Skeletal muscle satellite cell (primary cell): ENCODE measurements at regions not wholly inside any gene's neighbourhood (a gene's known extent, or its start where the extent isn't known, plus 50 kb on each side); places are given as distances from the start of the nearest gene placed in this dataset.

ENCODE experiments used
- H3K27me3 ChIP-seq: 2 replicates; pipeline ENCODE4 v1.7.0; 2013; ENCODE audit warnings: low read length; ENCODE audit not compliant: control insufficient read depth, insufficient read depth
- H3K36me3 ChIP-seq: 2 replicates; pipeline ENCODE4 v1.7.0; 2013; ENCODE audit warnings: mild to moderate bottlenecking, control low read depth, low read length; ENCODE audit not compliant: insufficient read depth
- H3K4me1 ChIP-seq: 2 replicates; pipeline ENCODE4 v1.7.0; 2013; ENCODE audit warnings: low read length; ENCODE audit not compliant: control insufficient read depth, insufficient read depth
- H3K4me2 ChIP-seq: 2 replicates; pipeline ENCODE4 v1.7.0; 2013; ENCODE audit warnings: mild to moderate bottlenecking, low read length
- H3K4me3 ChIP-seq: 2 replicates; pipeline ENCODE4 v1.7.0; 2013; ENCODE audit warnings: low read length
- H3K9ac ChIP-seq: 2 replicates; pipeline ENCODE4 v1.7.0; 2013; ENCODE audit warnings: mild to moderate bottlenecking, low read depth, low read length, moderate library complexity
- H3K9me3 ChIP-seq: replicated peaks from 2 replicates; pipeline ENCODE4 v1.7.0; 2013; ENCODE audit warnings: mild to moderate bottlenecking, control low read depth, low read length

GRCh38 chr7:46695051-46695708 lies 774.1 kb upstream of the IGFBP3 start:
- H3K27me3 ChIP-seq: no peaks in the 10 kb centered on the region
- no peaks in the 10 kb centered on the region for H3K9me3 ChIP-seq
- no peak overlapping the region for H3K4me2 ChIP-seq
- no peaks in the 10 kb centered on the region for H3K4me1 ChIP-seq
- no peak overlapping the region for H3K4me3 ChIP-seq
- H3K9ac ChIP-seq: no peak overlapping the region
- no peaks in the 10 kb centered on the region for H3K36me3 ChIP-seq

GRCh38 chr7:46694058-46694457 lies 773.0 kb upstream of the IGFBP3 start:
- H3K36me3 ChIP-seq: no peaks in the 10 kb centered on the region
- no peaks in the 10 kb centered on the region for H3K9me3 ChIP-seq
- no peaks in the 10 kb centered on the region for H3K27me3 ChIP-seq
- H3K4me2 ChIP-seq: no peak overlapping the region
- no peak overlapping the region for H3K9ac ChIP-seq
- H3K4me1 ChIP-seq: no peaks in the 10 kb centered on the region
- H3K4me3 ChIP-seq: no peak overlapping the region

DNA sequence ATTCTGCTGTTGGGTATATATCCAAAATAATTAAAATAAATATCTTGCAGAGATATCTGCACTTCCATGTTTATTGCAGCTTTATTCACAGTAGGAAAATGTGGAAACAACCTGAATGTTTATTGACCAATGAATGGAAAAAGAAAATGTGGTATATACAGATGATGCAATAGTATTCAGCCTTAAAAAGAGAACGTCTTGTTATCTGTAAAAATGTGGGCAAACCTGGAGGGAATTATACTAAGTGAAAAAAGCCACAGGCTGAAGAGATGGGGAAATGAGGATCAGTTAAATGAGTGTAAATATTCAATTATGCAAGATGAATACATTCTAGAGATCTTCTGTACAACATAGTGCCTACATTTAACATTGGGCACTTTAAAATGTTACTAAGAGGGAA lies 766.1 kb upstream of the IGFBP3 start:
- H3K4me2 ChIP-seq: no peak overlapping the region
- no peaks in the 10 kb centered on the region for H3K9me3 ChIP-seq
- H3K27me3 ChIP-seq: no peaks in the 10 kb centered on the region
- H3K4me1 ChIP-seq: no peaks in the 10 kb centered on the region
- no peak overlapping the region for H3K4me3 ChIP-seq
- no peaks in the 10 kb centered on the region for H3K36me3 ChIP-seq
- no peak overlapping the region for H3K9ac ChIP-seq

DNA sequence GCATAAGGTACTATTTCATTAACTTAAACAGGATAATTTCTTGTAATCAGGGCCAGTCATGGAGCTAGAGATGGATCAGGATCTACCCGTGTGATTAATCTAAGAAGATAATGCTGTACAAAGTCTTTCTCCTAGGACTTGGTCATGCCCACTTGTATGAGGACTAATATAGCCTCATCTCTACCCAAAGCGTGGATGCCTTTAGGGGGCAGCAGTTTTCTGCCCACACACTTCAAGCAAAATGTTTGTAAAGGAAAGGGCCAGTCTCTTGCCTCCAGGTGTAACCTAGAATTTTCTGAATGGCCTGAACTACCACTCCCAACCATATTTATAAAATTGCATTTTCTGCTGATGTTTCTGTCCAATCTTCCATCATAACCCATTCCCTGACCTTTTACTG lies 764.0 kb upstream of the IGFBP3 start:
- no peaks in the 10 kb centered on the region for H3K27me3 ChIP-seq
- no peaks in the 10 kb centered on the region for H3K9me3 ChIP-seq
- H3K4me3 ChIP-seq: no peak overlapping the region

GRCh38 chr7:46682836-46683624 lies 762.0 kb upstream of the IGFBP3 start:
- Histone ChIP-seq H3K9ac (no peak overlapping the region), H3K27me3 (no peaks in the 10 kb centered on the region), H3K36me3 (no peaks in the 10 kb centered on the region), H3K4me3 (no peak overlapping the region), H3K4me2 (no peak overlapping the region), H3K9me3 (no peaks in the 10 kb centered on the region), H3K4me1 (no peaks in the 10 kb centered on the region)

More for the DNA sequence above, 764.0 kb upstream of the IGFBP3 start:
- no peak overlapping the region for H3K9ac ChIP-seq
- H3K4me2 ChIP-seq: no peak overlapping the region
- no peaks in the 10 kb centered on the region for H3K36me3 ChIP-seq
- no peaks in the 10 kb centered on the region for H3K4me1 ChIP-seq

DNA sequence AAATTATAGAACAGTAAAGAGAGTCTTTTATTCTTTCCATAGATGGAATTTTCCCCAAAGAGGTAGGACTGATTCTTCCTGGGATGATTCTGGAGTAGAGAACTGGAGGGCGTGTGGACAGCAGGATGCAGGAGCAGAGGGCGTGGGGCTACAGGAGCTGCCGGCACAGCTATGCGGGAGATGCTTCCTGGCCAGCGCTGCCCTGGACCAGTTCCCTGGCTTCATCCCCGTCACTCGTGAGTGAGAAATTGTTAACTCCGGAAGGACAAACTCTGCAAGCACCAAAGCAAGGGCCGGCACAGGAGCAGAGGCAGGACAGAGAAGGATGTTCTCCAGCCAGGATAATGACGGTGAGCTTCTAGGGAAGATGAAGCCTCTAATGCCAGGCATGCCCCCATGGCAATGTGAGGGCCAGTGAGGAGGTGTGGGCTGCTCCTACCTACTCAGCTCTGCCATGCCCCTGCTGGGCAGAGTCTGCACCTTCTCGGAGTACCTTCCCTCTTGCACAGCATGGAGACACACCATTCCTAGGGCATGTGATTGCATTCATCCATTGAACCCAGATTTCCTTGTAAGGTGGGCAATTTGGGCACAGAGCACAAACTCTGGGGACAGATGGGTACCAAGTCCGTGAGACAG lies 760.9 kb upstream of the IGFBP3 start:
- no peaks in the 10 kb centered on the region for H3K27me3 ChIP-seq
- no peaks in the 10 kb centered on the region for H3K9me3 ChIP-seq
- no peak overlapping the region for H3K4me2 ChIP-seq
- no peaks in the 10 kb centered on the region for H3K36me3 ChIP-seq
- H3K4me1 ChIP-seq: no peaks in the 10 kb centered on the region
- H3K9ac ChIP-seq: no peak overlapping the region
- no peak overlapping the region for H3K4me3 ChIP-seq

DNA sequence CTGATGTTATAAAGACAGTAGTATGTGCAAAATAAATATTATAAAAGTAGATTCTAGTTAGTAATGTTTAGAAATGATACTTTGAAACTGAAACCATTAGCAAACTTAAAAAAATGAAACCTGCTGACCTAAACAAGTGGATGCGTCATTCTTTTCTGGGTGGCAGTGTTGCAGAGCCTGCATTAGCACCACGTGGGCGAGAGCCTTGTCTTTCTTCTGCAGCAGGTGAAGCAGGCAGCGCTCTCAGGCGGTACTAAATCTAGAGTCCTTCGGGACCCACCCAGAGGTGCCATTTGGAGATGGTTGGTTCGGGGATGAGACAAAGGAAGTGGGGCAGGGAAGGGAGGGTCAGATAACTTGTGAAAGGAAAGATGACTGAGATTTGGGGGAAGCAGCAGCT lies 759.1 kb upstream of the IGFBP3 start:
- Histone ChIP-seq H3K4me2 (no peak overlapping the region), H3K9ac (no peak overlapping the region), H3K4me1 (no peaks in the 10 kb centered on the region), H3K9me3 (no peaks in the 10 kb centered on the region), H3K36me3 (no peaks in the 10 kb centered on the region), H3K4me3 (no peak overlapping the region), H3K27me3 (no peaks in the 10 kb centered on the region)

- no peaks in the 10 kb centered on the region for H3K9me3 ChIP-seq
- no peak overlapping the region for H3K4me3 ChIP-seq
- no peaks in the 10 kb centered on the region for H3K4me1 ChIP-seq
- H3K36me3 ChIP-seq: no peaks in the 10 kb centered on the region
- no peak overlapping the region for H3K9ac ChIP-seq
- H3K27me3 ChIP-seq: no peaks in the 10 kb centered on the region
- H3K4me2 ChIP-seq: no peak overlapping the region
Measured at GRCh38 chr7:46679671-46680070, 758.6 kb upstream of the IGFBP3 start.

DNA sequence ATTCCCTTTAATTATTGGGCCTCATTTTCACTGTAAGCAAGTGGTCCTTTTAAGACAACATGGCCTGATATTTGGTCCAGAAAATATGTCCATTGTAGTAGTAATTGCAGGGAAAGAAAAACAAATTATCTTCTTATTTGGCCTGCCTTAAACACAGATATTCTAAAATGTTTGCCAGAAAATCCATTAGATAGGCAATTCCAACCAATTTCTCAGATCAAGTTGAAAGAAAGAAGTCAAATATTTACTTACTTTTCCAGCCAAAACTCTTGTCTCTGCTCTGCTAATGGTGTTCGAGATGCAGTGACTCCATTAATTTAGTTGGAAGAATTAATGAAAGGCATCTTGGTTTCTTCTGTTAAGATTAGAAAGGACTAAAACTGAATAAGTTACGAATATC lies 757.3 kb upstream of the IGFBP3 start:
- Histone ChIP-seq H3K4me3 (no peak overlapping the region), H3K9me3 (no peaks in the 10 kb centered on the region), H3K9ac (no peak overlapping the region), H3K4me2 (no peak overlapping the region), H3K36me3 (no peaks in the 10 kb centered on the region), H3K4me1 (no peaks in the 10 kb centered on the region), H3K27me3 (no peaks in the 10 kb centered on the region)

DNA sequence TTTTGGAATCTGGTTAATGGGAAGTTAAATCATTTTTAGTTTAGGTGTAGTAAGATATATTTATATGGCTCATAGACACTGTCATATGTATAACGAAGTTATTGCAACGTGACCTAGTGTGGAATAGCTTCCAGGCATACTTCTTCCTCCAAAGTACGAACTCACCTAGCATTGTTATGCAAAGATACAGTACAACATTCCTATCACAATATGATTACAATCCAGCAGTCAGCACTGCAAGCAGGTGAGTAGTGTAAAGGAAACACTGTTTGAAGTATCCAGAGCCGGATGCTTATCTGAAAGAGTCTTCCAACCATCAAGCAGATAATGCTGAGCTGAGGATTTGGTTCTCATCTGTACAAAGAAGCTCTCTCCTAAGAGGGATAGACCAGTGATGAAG lies 754.4 kb upstream of the IGFBP3 start:
- no peaks in the 10 kb centered on the region for H3K4me1 ChIP-seq

GRCh38 chr7:46672861-46673260 lies 751.8 kb upstream of the IGFBP3 start:
- no peaks in the 10 kb centered on the region for H3K36me3 ChIP-seq
- H3K9me3 ChIP-seq: no peaks in the 10 kb centered on the region
- H3K9ac ChIP-seq: no peak overlapping the region

More for the DNA sequence above, 754.4 kb upstream of the IGFBP3 start:
- Histone ChIP-seq H3K27me3 (no peaks in the 10 kb centered on the region), H3K4me3 (no peak overlapping the region), H3K36me3 (no peaks in the 10 kb centered on the region), H3K9ac (no peak overlapping the region), H3K4me2 (no peak overlapping the region), H3K9me3 (no peaks in the 10 kb centered on the region)

More at GRCh38 chr7:46672861-46673260, 751.8 kb upstream of the IGFBP3 start:
- Histone ChIP-seq H3K4me3 (no peak overlapping the region), H3K4me1 (no peaks in the 10 kb centered on the region), H3K4me2 (no peak overlapping the region), H3K27me3 (no peaks in the 10 kb centered on the region)
